ENCODE measurements at regions not wholly inside any gene's neighbourhood (a gene's known extent, or its start where the extent isn't known, plus 50 kb on each side); places are given as distances from the start of the nearest gene placed in this dataset.
"Not testable (repeated sequence)": the region's sequence is repeated elsewhere in the genome, so short reads cannot be mapped to it uniquely, and the experiment has no call there.

GRCh38 chr2:87658976-87659375 lies 88.9 kb upstream of the PLGLB2 start:
- not testable (repeated sequence) for H3K9me3 ChIP-seq (ENCODE audit: control insufficient read depth, insufficient read depth, low read length); H3K27me3 ChIP-seq (ENCODE audit: control insufficient read depth, insufficient read depth, low read length); H3K4me1 ChIP-seq (ENCODE audit: control insufficient read depth, insufficient read depth, low read length); H3K27ac ChIP-seq (ENCODE audit: low read depth, low read length); H3K36me3 ChIP-seq (ENCODE audit: control insufficient read depth, insufficient read depth, low read length); H3K9ac ChIP-seq (ENCODE audit: low read depth, low read length); H3K4me3 ChIP-seq (ENCODE audit: low read depth, low read length)

- H3K9ac ChIP-seq (ENCODE audit: low read depth, low read length); H3K9me3 ChIP-seq (ENCODE audit: control insufficient read depth, insufficient read depth, low read length); H3K27ac ChIP-seq (ENCODE audit: low read depth, low read length); H3K27me3 ChIP-seq (ENCODE audit: control insufficient read depth, insufficient read depth, low read length); H3K4me1 ChIP-seq (ENCODE audit: control insufficient read depth, insufficient read depth, low read length); H3K4me3 ChIP-seq (ENCODE audit: low read depth, low read length); H3K36me3 ChIP-seq (ENCODE audit: control insufficient read depth, insufficient read depth, low read length): not testable (repeated sequence)
Observed at GRCh38 chr2:87660164-87660563, 87.7 kb upstream of the PLGLB2 start.

GRCh38 chr2:87662316-87663290 lies 85.3 kb upstream of the PLGLB2 start:
- not testable (repeated sequence) for H3K4me1 ChIP-seq (ENCODE audit: control insufficient read depth, insufficient read depth, low read length); H3K9ac ChIP-seq (ENCODE audit: low read depth, low read length); H3K27me3 ChIP-seq (ENCODE audit: control insufficient read depth, insufficient read depth, low read length); H3K36me3 ChIP-seq (ENCODE audit: control insufficient read depth, insufficient read depth, low read length); H3K9me3 ChIP-seq (ENCODE audit: control insufficient read depth, insufficient read depth, low read length); H3K4me3 ChIP-seq (ENCODE audit: low read depth, low read length)
- H3K27ac ChIP-seq (ENCODE audit: low read depth, low read length) = peak overlapping the region; percentile 59

- not testable (repeated sequence) for H3K9ac ChIP-seq (ENCODE audit: low read depth, low read length); H3K4me3 ChIP-seq (ENCODE audit: low read depth, low read length); H3K36me3 ChIP-seq (ENCODE audit: control insufficient read depth, insufficient read depth, low read length); H3K9me3 ChIP-seq (ENCODE audit: control insufficient read depth, insufficient read depth, low read length); H3K27me3 ChIP-seq (ENCODE audit: control insufficient read depth, insufficient read depth, low read length); H3K27ac ChIP-seq (ENCODE audit: low read depth, low read length); H3K4me1 ChIP-seq (ENCODE audit: control insufficient read depth, insufficient read depth, low read length)
Observed at GRCh38 chr2:87663347-87663746, 84.5 kb upstream of the PLGLB2 start.

GRCh38 chr2:87667027-87667426 lies 80.9 kb upstream of the PLGLB2 start:
- H3K4me1 ChIP-seq (ENCODE audit: control insufficient read depth, insufficient read depth, low read length) = not testable (repeated sequence)

GRCh38 chr2:87668361-87668760 lies 79.5 kb upstream of the PLGLB2 start:
- not testable (repeated sequence) for H3K4me3 ChIP-seq (ENCODE audit: low read depth, low read length); H3K27ac ChIP-seq (ENCODE audit: low read depth, low read length); H3K9me3 ChIP-seq (ENCODE audit: control insufficient read depth, insufficient read depth, low read length); H3K36me3 ChIP-seq (ENCODE audit: control insufficient read depth, insufficient read depth, low read length); H3K9ac ChIP-seq (ENCODE audit: low read depth, low read length); H3K27me3 ChIP-seq (ENCODE audit: control insufficient read depth, insufficient read depth, low read length); H3K4me1 ChIP-seq (ENCODE audit: control insufficient read depth, insufficient read depth, low read length)

More at GRCh38 chr2:87667027-87667426, 80.9 kb upstream of the PLGLB2 start:
- H3K36me3 ChIP-seq (ENCODE audit: control insufficient read depth, insufficient read depth, low read length); H3K27ac ChIP-seq (ENCODE audit: low read depth, low read length); H3K27me3 ChIP-seq (ENCODE audit: control insufficient read depth, insufficient read depth, low read length); H3K9me3 ChIP-seq (ENCODE audit: control insufficient read depth, insufficient read depth, low read length); H3K9ac ChIP-seq (ENCODE audit: low read depth, low read length); H3K4me3 ChIP-seq (ENCODE audit: low read depth, low read length): not testable (repeated sequence)

GRCh38 chr2:87669633-87670231 lies 78.2 kb upstream of the PLGLB2 start:
- not testable (repeated sequence) for H3K4me3 ChIP-seq (ENCODE audit: low read depth, low read length); H3K9me3 ChIP-seq (ENCODE audit: control insufficient read depth, insufficient read depth, low read length); H3K27ac ChIP-seq (ENCODE audit: low read depth, low read length); H3K4me1 ChIP-seq (ENCODE audit: control insufficient read depth, insufficient read depth, low read length); H3K27me3 ChIP-seq (ENCODE audit: control insufficient read depth, insufficient read depth, low read length); H3K9ac ChIP-seq (ENCODE audit: low read depth, low read length); H3K36me3 ChIP-seq (ENCODE audit: control insufficient read depth, insufficient read depth, low read length)

GRCh38 chr2:87672404-87672803 lies 75.5 kb upstream of the PLGLB2 start:
- H3K36me3 ChIP-seq (ENCODE audit: control insufficient read depth, insufficient read depth, low read length); H3K27ac ChIP-seq (ENCODE audit: low read depth, low read length); H3K9ac ChIP-seq (ENCODE audit: low read depth, low read length); H3K4me3 ChIP-seq (ENCODE audit: low read depth, low read length); H3K27me3 ChIP-seq (ENCODE audit: control insufficient read depth, insufficient read depth, low read length); H3K4me1 ChIP-seq (ENCODE audit: control insufficient read depth, insufficient read depth, low read length); H3K9me3 ChIP-seq (ENCODE audit: control insufficient read depth, insufficient read depth, low read length): not testable (repeated sequence)

GRCh38 chr2:87674729-87675128 lies 73.2 kb upstream of the PLGLB2 start:
- not testable (repeated sequence) for H3K4me3 ChIP-seq (ENCODE audit: low read depth, low read length); H3K4me1 ChIP-seq (ENCODE audit: control insufficient read depth, insufficient read depth, low read length); H3K9me3 ChIP-seq (ENCODE audit: control insufficient read depth, insufficient read depth, low read length); H3K9ac ChIP-seq (ENCODE audit: low read depth, low read length); H3K27ac ChIP-seq (ENCODE audit: low read depth, low read length); H3K36me3 ChIP-seq (ENCODE audit: control insufficient read depth, insufficient read depth, low read length); H3K27me3 ChIP-seq (ENCODE audit: control insufficient read depth, insufficient read depth, low read length)

GRCh38 chr2:87675487-87675886 lies 72.4 kb upstream of the PLGLB2 start:
- not testable (repeated sequence) for H3K27ac ChIP-seq (ENCODE audit: low read depth, low read length); H3K27me3 ChIP-seq (ENCODE audit: control insufficient read depth, insufficient read depth, low read length); H3K9me3 ChIP-seq (ENCODE audit: control insufficient read depth, insufficient read depth, low read length); H3K9ac ChIP-seq (ENCODE audit: low read depth, low read length); H3K4me3 ChIP-seq (ENCODE audit: low read depth, low read length); H3K36me3 ChIP-seq (ENCODE audit: control insufficient read depth, insufficient read depth, low read length); H3K4me1 ChIP-seq (ENCODE audit: control insufficient read depth, insufficient read depth, low read length)

- not testable (repeated sequence) for H3K9ac ChIP-seq (ENCODE audit: low read depth, low read length); H3K9me3 ChIP-seq (ENCODE audit: control insufficient read depth, insufficient read depth, low read length); H3K4me1 ChIP-seq (ENCODE audit: control insufficient read depth, insufficient read depth, low read length); H3K36me3 ChIP-seq (ENCODE audit: control insufficient read depth, insufficient read depth, low read length); H3K27me3 ChIP-seq (ENCODE audit: control insufficient read depth, insufficient read depth, low read length); H3K27ac ChIP-seq (ENCODE audit: low read depth, low read length); H3K4me3 ChIP-seq (ENCODE audit: low read depth, low read length)
Observed at GRCh38 chr2:87677421-87677923, 70.4 kb upstream of the PLGLB2 start.
